ENCODE measurements at regions not wholly inside any gene's neighbourhood (a gene's known extent, or its start where the extent isn't known, plus 50 kb on each side); places are given as distances from the start of the nearest gene placed in this dataset.
"Not testable (repeated sequence)": the region's sequence is repeated elsewhere in the genome, so short reads cannot be mapped to it uniquely, and the experiment has no call there.

DNA sequence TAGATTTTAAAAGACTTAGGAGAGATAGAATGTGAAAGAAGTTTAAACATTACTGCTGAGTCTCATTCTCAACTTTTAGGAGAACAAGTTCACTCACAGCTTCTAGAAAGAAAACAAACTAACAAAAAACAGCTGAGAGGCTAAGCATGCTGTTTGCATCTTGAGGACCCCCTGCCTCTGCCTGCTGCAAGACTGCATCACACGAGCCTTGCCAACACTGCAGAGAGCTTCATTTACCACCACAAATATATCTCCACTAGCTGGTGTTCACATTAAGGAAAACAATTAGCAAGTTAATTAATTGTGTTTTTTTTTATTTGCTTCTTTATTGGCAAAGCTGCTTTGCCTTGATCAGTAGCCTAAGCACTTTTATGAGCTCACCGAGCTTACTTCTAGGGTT, 336.6 kb upstream of the KIAA1217 start:
- DNase-seq (ENCODE audit: low read depth), result no peak

DNA sequence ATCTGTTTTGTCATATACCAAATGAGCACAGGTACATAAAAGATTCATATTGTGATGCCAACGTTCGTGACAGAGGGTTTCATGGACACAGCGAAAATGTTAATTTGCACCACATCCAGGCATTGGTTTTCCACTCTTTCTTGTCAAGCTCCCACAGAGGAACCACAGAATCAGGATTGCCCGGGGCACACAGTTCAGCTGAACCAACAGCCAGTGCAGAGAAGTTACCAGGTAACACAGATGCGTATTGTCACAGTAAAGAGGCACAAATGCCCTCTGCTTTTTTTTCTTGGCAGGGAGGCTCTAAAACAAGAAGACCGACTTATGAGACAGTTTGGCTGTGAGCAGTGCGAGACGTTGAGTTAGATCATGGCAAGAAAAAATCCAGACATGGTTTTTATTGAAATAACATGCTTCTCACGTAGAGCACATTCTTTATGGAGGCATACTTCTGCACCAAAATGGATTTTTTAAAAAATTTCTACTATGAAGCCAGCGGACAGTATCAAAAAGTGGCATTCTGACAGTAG, 331.1 kb upstream of the KIAA1217 start:
- DNase-seq (ENCODE audit: low read depth), result no peak

DNA sequence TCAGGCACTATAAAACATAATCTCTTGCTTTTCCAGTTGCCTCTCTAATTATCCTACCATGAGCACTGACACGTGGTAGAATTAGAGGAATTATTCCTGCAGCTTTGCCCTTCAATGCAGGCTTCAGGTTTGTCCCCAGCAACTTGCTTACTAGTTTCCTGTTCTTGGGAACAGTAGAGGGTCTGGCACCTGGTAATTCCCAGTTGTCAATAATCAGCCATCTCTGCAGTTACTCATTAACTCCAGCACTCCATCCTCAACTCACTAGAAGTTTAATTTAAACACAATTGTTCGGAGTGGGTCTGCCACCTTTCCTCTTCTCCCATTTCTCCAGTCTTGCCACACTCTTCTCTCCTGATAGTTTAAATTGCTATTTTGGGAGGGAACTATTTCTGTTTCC, 324.3 kb upstream of the KIAA1217 start:
- DNase-seq (ENCODE audit: low read depth), result no peak

DNA sequence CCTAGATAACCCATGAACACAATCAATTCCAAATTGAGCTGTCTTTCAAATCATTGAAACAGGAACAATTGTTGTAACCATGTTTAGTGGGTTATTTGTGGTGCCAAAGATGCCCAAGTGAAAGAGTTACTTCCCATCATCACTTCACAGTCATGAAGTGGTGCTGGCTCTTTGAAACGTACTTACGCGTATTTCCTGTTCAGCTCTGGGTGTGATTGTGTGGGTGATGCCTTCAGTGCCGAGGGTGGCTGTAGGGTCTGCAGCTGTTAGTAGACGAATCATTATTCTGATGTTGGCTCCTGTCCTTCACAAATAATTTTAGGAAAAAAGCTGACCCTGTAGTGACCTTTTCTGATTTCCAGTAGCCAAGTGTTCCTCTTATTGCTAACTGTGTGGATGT, 323.1 kb upstream of the KIAA1217 start:
- DNase-seq (ENCODE audit: low read depth), result no peak

DNA sequence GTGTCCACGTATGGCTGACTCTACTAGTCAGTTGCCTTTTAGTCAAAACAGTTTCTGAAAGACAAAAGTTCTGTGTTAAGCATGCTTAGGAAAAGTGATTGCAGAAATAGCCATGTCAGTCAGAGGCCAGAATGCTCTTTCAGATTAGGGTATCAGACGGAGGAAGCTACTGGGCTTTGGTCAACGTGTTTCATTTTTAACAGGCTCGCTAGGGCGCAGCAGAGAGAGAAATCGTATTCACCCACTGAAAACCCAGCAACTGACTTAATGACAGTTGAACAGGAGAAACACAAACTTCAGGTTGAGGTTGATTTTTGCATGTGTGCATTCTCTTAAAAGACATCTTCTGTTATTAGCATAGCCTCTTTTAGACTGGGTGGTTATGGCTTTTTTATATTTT, 322.6 kb upstream of the KIAA1217 start:
- DNase-seq (ENCODE audit: low read depth), result no peak

DNA sequence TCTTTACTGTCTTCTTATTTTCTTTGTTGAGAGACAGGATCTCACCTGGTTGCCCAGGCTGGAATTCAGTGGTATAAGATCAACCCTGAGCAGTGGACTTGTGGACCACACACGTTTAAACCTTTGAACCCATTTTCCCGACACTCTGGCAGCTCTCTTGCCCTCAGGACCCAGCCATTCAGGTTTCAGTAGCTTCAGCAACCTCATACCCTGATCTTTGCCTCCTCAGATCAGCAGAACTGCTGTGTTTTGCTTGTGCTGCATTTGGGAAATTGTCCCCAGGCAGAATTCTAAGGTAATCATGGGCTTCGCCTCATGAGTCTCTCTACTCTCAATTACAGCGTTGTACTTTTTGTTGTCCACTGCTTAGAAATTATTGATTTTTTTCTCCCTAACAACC, 317.6 kb upstream of the KIAA1217 start:
- DNase-seq (ENCODE audit: low read depth), result no peak

DNA sequence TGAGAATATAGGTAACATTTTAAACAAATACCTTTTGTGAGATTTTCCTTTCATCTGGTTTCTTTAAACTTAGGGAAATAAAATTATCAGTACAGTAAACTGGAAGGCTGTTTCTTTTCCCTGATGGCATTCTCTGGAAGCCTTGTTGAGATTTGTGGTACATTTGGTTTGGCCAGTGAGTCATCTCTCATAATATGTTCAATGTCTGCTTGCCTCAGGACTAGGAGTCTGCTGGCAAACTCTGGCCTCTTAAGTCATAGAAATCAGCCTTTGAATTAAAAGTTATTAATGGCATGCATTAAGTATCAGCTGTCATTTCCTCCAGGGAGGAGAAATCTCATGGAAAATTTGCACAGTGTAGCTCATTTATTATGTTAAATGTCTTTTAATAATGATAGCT, 316.6 kb upstream of the KIAA1217 start:
- DNase-seq (ENCODE audit: low read depth), result peak; percentile 7

DNA sequence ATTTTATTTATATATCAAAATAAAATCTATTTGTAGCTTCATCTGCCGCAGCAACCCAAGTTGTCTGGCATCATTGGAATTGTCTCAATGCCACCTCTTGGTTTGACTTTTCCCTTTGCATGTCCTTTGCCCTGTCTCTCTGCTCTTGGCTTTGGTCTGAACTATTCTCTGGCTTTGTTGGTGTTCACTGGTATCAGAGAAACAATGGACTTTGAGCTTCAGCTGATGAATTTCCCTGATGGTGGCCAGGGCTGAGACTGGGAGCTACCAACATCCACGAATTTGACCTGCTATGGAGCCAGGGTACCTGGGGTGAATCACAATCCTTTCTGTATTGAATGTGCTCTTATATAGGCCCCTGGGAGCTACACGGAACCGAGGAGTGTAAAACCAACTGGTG, 311.7 kb upstream of the KIAA1217 start:
- no peak for DNase-seq (ENCODE audit: low read depth)

DNA sequence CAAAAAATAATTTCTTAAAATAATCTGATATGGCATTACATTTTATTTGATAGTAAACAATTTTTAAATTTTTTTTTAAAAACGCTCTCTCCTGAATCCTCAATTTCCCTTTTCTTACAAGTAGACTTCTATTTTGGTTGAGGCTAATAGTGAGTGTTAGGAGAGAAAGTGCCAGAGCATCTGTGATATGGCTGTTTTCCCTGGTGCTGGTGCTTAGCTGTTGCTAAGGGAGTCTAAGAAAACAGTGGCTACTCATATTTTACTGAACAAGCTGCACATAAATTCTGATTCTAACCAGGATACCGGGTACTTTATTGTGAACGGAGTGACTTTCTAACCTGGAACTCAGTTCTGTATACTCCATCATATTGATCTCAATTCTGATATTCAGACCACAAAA, 311.1 kb upstream of the KIAA1217 start:
- no peak for DNase-seq (ENCODE audit: low read depth)

DNA sequence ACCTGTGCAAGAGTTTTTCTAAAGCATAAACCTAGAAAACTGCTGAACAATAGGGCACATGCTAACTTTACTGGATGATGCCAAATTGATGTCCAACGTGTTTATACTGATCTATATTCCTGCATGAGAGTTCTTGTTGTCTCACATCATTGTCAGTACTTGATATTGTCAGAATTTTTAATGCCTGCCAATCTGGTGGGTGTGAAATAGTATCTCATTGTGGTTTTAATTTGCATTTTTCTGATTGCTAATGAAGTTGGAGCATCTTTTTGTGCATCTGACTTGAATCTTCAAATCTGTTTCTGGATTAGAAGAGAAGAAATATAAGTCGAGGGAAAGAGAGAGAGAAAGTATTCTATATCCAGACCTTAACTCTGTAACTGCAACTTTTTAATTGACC, 309.8 kb upstream of the KIAA1217 start:
- DNase-seq (ENCODE audit: low read depth), result no peak

DNA sequence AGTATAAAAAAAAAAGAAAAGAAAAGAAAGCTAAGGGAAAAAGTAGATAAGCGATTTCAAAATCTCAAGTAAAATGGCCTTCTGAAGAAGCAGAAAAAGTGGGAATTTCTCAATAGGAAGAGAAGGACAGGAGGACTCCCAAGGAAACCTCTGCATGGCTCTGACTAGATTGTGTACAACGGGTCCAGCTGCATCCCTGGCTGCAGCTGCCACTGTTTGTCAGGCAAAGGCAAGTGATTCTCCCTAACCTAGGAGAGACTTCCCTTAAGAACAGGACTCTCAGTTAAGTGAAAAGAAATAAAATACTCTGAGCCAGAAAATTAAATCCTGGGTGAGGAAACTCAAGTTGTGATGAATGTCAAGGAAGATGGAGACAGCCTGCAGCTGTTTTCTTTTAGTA, 298.6 kb upstream of the KIAA1217 start:
- no peak for DNase-seq (ENCODE audit: low read depth)

DNA sequence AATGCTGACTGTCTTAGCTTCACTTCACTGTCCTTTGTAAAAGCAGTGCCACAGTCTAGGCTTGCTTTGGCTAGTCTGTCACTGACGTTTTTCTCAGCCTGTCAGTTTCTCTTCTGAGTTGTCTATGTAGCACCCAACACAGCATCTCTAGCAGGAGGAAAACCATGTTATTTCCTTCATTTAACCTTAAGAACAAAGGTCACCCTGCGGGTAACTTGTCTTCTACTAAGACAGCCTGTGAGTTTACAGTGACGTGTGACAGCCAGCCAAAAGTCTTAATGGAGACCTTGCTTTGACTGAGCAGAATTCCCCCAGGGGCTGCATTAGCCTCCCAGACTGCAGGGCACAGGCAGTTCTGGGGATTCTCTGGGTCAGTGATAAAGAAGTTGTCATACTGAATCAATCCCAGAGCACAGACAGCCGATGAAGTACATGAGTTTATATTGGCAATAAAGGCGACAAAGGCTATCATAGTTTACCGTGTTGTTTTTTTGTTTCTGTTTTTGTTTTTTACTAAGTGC, 296.0 kb upstream of the KIAA1217 start:
- DNase-seq (ENCODE audit: low read depth), result no peak

DNA sequence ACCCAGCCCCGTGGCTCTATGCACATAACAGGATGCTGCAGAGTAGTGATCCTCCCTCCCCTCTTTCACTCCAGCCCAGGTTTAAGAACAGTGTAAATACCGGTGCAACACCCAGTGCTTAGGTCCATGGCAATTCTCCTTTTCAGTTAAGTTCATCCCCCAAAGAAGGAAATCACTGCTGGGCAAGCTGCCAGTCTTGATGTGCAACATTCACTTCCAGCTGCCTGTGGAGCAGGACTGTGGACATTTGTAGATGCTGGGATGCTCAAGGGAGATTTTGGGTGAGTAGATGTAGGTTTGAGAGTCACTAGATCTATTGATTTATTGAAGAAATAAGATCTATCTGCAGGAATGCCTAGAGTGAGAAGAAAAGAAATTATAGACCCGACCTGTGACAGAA, 294.3 kb upstream of the KIAA1217 start:
- no peak for DNase-seq (ENCODE audit: low read depth)

DNA sequence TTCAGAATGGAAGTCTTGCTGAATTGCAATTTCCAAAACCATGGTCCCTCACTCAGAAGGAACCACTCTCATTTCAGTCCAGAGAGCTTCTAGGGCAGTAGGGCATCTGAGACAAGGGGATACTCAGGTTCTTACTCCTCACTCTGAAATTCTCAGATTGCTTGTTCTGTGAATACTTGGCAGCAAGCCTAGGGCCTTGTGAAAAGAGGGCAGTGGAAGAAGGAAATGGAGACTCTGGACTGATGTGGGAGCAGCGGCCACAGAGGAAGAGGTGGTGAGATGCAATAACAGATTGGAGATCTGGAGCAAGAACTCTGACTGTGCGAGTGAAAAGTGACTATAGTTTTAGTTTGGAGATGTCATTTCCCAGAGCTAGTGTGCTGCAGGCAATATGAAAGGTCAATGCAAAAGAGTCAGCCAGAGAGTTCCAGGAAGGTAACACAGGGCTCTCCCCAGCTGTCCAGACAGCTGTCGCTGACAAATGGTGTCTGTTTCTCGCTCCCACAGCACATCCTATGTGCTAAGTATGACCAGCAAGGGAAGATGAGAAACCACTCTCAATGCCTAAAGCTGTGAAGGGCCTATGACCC, 291.6 kb upstream of the KIAA1217 start:
- DNase-seq (ENCODE audit: low read depth), result no peak

DNA sequence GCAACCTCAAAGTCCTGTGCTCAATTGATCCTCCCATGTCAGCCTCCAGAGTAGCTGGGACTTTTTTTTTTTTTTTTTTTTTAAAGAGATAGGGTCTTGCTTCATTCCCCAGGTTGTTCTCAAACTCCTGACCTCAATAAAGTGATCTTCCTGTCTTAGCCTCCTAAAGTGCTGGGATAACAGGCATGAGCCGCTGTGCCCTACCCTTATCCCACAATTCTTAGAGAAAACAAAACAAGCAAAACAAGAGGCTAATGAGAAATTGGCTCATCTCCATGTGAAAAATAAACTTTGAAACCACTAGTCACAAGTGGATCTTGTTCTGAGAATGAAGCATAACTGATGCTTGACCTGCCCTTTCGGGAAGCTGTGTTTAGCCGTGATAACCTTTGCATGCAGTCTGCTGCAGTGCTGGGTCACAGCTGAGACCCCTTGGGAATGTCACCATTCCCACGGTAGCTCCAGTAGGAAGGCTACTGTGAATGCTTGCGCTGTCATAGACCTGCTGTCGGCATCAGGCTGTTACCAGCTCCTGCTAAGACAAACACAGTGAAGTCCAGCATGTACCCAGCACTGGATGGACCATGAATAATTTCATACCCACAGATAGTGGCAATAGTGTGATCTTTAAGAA, 290.7 kb upstream of the KIAA1217 start:
- no peak for DNase-seq (ENCODE audit: low read depth)

DNA sequence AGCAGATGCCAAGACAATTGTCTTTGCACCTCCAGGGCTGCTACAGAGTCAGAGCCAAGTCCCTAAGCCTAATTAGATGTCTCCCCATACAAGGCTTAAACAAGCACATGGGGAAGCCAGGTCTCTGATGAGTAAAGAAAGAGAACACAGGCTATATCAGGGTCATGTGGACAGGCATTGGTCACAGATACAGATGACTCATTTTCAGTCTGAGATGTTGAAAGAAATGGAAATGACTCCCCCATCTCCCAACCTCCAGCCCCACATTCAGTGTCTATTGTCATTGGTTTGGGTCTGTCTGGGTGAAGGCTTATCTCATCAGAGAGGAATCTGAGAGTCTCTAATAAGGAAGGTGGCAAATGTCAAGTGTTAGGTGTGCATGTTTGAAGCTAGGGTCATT, 290.1 kb upstream of the KIAA1217 start:
- peak; percentile 3 for DNase-seq (ENCODE audit: low read depth)

DNA sequence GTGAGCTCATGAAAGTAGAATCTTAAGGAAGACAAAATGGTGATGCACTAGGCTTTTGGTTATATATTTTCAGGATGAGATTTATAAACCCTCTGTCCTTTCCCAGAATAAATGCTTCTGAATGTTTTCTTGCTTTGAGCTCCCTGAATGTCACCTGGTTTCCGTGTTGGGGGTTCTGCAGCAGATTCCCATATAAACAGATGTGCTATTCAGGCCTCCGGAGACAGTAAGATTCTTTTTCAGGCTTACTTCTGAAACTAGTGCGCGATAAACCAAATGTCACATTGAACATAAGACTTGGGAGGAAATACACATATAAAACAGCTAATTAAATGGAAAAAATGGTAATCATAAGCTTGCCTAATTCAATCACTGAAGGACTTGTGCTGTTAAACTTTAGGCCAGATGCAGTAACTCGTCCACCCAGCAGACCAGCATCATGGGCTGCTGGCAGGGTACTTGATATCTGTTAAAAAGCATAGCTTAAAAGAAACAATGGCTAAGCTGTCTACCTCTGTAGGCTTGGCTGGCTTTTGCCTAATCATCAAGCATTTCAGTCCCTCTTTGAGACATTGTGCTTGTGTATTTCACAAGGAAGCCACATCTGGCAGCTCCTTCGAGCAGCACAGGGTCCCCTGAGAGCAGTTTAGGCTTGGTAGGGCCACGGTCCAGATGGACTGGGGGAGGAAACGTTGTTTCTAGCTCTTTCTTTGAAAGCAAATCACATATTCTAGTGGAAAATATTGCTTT, 281.2 kb upstream of the KIAA1217 start:
- DNase-seq (ENCODE audit: low read depth), result no peak

DNA sequence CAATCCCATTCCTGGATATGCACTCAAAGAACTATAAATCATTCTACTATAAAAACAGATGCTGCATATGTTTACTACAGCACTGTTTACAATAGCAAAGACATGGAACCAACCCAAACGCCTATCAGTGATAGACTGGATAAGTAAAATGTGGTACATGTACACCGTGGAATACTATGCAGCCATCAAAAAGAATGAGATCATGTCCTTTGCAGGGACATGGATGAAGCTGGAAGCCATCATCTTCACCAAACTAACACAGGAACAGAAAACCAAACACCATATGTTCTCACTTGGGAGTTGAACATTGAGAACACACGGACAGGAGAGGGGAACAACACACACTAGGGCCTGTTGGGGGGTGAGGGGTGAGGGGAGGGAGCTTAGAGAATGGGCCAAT, 274.9 kb upstream of the KIAA1217 start:
- not testable (repeated sequence) for DNase-seq (ENCODE audit: low read depth)

DNA sequence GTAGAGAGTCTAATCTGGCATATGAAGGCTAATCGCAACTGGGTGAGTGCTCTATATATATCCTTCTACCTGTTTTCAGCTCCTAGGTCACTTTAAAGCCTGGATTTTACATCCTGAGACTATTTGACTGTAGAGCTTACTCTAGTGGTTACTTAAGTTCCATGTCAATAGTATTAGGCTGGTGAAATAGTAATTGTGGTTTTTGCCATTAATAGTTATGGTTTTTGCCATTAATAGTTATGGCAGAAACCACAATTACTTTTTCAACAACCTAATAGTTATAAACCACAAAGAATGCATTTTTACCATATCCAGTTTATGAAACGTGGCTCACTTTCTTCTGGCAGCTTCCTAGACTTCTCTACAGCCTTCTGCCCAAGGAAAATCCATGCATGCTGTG, 263.1 kb upstream of the KIAA1217 start:
- DNase-seq (ENCODE audit: low read depth), result no peak

DNA sequence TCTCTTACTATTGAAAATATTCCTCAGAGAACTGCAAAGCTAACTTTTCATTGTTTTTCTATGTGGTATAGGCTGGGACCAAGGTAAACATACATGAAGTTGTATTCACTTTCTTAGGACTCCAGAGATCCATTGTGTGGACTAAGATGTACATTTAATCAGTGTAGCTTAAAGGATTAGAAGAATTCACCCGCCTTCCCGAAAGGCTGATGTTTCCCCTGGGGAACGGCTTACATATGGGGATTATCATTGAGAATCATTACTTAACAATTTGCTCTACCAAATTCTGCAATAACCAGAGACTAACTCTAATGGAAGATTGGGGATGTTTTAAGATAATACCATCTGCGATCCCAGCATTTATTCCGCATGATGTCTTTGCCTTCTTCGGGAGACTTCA, 257.1 kb upstream of the KIAA1217 start:
- DNase-seq (ENCODE audit: low read depth), result no peak

DNA sequence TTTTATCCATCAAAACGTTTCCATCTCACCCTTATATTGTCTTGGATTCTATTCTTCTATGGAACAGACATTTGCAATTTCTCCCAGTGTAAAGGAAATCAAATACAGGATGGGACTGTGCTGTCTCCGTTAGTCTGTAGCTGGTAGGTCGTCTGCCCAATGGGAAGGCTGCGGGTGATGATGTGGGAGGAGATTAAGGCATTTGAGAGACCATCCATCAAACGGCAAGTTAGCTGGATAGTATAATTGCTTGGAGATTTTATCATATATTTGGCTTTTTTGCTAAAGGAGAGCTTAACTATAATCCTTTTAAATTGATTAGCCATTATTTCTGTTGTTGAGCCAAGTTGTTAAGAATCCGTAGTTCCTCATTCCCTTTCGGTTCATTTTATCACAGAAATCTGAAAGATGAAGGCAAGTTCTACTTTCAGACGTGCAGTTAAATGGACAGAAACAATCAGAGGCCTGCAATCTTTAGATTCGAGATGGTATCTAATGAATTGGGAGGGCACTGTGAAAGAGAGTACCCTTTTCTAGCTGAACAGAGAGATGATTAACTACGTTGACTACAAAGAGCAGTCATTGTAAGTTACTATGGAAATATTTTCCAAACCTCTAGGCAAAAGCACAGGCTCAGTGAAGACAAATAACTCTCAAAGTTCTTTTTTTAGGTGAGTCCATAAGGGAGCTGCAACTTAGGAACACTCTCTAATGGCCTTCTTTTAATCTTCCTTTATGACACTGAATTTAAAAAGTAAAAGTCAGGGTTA, 253.3 kb upstream of the KIAA1217 start:
- no peak for DNase-seq (ENCODE audit: low read depth)

DNA sequence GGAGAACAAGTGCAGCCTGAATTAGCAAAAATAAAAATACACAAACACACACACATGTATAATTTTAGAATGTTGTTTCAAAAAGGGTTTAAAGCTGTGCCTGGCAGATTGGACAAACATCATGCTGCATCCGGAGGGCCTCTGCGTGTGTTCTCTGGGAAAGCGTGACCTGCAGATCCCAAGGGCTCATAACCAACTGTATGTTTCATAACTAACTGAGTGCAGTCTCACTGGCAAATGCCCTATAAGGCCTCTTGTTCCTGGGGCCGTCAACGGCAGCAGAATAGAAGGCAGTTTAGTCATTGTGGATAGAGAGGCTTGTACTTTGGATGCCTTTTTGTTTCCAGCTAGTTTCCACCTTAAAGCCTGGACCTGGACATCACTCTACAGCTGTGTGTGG, 243.8 kb upstream of the KIAA1217 start:
- DNase-seq (ENCODE audit: low read depth), result no peak

All from iris pigment epithelial cell (primary cell).